Kidney epithelial cell (primary cell): ENCODE measurements at regions not wholly inside any gene's neighbourhood (a gene's known extent, or its start where the extent isn't known, plus 50 kb on each side); places are given as distances from the start of the nearest gene placed in this dataset.

Source experiments
- DNase-seq: peaks from one replicate; pipeline ENCODE4 v3.0.0-alpha.2; 2010; ENCODE audit warnings: low read depth
- H3K27me3 ChIP-seq: 2 replicates; pipeline ENCODE4 v1.6.0; 2011; ENCODE audit warnings: low read length; ENCODE audit not compliant: control insufficient read depth, insufficient read depth
- H3K36me3 ChIP-seq: 2 replicates; pipeline ENCODE4 v1.5.1; 2011; ENCODE audit warnings: low read length; ENCODE audit not compliant: control insufficient read depth, insufficient read depth
- H3K4me3 ChIP-seq: 2 replicates; pipeline ENCODE4 v1.5.1; 2011; ENCODE audit warnings: low read depth, mild to moderate bottlenecking, control low read depth, low read length
- TF ChIP-seq, protein P1 (sequence below): IDR thresholded peaks from 2 replicates; pipeline ENCODE4 v1.5.1; 2011; ENCODE audit warnings: mild to moderate bottlenecking, moderate library complexity, low read length, control low read depth, inconsistent platforms; ENCODE audit not compliant: insufficient read depth, poor library complexity, severe bottlenecking

DNA sequence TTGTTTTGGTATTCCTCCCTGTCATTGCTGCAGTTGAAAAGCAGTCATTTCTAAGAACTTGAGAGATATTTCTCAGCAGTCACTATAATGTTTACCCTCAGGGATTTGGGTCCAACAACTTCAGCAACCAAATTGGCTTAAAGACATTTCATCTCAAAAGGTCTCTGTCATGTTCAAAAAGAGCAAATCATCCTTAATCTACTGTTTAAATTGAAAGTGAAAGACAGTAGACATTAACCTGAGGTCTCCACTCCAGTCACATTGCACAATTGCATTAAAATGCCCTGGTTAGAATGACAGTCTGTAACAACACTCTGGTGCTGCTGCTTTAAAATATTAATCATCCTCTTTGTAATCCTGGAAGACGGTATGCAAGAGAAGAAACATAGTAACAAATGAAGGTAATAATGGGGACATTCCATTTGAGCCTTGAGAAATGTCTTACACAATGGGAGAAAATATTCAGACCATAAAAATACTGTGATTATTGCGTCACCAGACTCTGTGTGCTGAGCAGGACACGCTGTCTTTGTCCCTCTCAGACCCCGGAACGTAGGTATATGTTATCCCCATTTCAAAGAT, 90.2 kb upstream of the UNC5C start:
- DNase-seq, result no peak

GRCh38 chr4:95637043-95637600, 88.3 kb upstream of the UNC5C start:
- no peak for DNase-seq
- TF ChIP-seq, protein P1, sequence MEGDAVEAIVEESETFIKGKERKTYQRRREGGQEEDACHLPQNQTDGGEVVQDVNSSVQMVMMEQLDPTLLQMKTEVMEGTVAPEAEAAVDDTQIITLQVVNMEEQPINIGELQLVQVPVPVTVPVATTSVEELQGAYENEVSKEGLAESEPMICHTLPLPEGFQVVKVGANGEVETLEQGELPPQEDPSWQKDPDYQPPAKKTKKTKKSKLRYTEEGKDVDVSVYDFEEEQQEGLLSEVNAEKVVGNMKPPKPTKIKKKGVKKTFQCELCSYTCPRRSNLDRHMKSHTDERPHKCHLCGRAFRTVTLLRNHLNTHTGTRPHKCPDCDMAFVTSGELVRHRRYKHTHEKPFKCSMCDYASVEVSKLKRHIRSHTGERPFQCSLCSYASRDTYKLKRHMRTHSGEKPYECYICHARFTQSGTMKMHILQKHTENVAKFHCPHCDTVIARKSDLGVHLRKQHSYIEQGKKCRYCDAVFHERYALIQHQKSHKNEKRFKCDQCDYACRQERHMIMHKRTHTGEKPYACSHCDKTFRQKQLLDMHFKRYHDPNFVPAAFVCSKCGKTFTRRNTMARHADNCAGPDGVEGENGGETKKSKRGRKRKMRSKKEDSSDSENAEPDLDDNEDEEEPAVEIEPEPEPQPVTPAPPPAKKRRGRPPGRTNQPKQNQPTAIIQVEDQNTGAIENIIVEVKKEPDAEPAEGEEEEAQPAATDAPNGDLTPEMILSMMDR, result peak; percentile 39
- Histone ChIP-seq H3K27me3 (no peaks in the 10 kb centered on the region), H3K36me3 (no peaks in the 10 kb centered on the region), H3K4me3 (no peak overlapping the region)

More for the DNA sequence above, 90.2 kb upstream of the UNC5C start:
- TF ChIP-seq, protein P1, result no peak
- no peak overlapping the region for H3K4me3 ChIP-seq
- H3K36me3 ChIP-seq, result no peaks in the 10 kb centered on the region
- no peaks in the 10 kb centered on the region for H3K27me3 ChIP-seq

- no peak for DNase-seq
- no peaks in the 10 kb centered on the region for H3K27me3 ChIP-seq
- TF ChIP-seq, protein P1, result no peak
Observed at GRCh38 chr4:95636061-95636460, 87.3 kb upstream of the UNC5C start.

GRCh38 chr4:95627709-95628108, 78.9 kb upstream of the UNC5C start:
- Histone ChIP-seq H3K36me3 (no peaks in the 10 kb centered on the region), H3K4me3 (no peak overlapping the region), H3K27me3 (no peaks in the 10 kb centered on the region)
- TF ChIP-seq, protein P1, result no peak
- DNase-seq, result no peak

More at GRCh38 chr4:95636061-95636460, 87.3 kb upstream of the UNC5C start:
- H3K36me3 ChIP-seq, result no peaks in the 10 kb centered on the region
- no peak overlapping the region for H3K4me3 ChIP-seq

DNA sequence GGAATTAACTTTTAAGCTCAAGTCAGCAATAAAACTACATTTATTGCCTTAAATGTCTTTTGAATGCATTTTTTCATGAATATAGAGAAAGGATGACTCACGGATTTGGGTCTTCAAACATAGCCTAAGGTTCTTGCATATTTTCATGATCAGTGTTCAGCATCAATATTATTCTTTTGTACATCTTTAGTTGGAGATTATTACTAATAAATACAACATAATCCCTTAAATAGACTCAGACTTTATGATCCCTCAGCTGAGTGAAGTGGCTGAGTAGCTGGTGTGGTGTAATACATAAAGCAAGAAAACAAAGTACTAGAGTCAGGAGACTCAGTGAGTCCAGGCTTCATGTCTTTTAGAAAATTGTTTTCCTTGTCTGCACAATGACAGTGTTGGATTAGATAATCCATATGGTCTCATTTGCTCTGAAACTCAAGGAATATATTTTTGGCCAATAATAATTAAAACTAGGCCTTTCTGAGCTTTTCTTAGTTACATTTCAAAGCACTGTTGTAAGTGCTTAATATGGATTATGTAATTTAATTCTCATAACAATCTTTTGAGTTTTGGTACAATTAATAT, 78.3 kb upstream of the UNC5C start:
- Histone ChIP-seq H3K36me3 (no peaks in the 10 kb centered on the region), H3K27me3 (no peaks in the 10 kb centered on the region), H3K4me3 (no peak overlapping the region)
- DNase-seq, result no peak
- TF ChIP-seq, protein P1, result no peak
